Astrocyte (in vitro differentiated cells and primary cell): ENCODE measurements at regions not wholly inside any gene's neighbourhood (a gene's known extent, or its start where the extent isn't known, plus 50 kb on each side); places are given as distances from the start of the nearest gene placed in this dataset.

Source experiments
- DNase-seq: peaks from one replicate; pipeline ENCODE4 v3.0.0-alpha.2; 2010; ENCODE audit warnings: low read depth
- FAIRE-seq: peaks from 2 replicates; lab custom pipeline; 2011; peaks lifted over from hg19 to GRCh38; lab: Jason Lieb, UNC
- H2AFZ ChIP-seq: 2 replicates; pipeline ENCODE4 v1.6.0; 2012; ENCODE audit warnings: low read depth, low read length, inconsistent platforms
- H3K27ac ChIP-seq: 2 replicates; pipeline ENCODE4 v1.5.1; 2011; ENCODE audit warnings: low read depth, low read length, inconsistent platforms
- H3K27me3 ChIP-seq: 2 replicates; pipeline ENCODE4 v1.6.0; 2011; ENCODE audit warnings: low read length, inconsistent platforms; ENCODE audit not compliant: insufficient read depth
- H3K36me3 ChIP-seq: 2 replicates; pipeline ENCODE4 v1.5.1; 2011; ENCODE audit warnings: low read length, inconsistent platforms; ENCODE audit not compliant: insufficient read depth
- H3K4me1 ChIP-seq: 2 replicates; pipeline ENCODE4 v1.5.1; 2011; ENCODE audit warnings: low read length, inconsistent platforms; ENCODE audit not compliant: insufficient read depth
- H3K4me2 ChIP-seq: 2 replicates; pipeline ENCODE4 v1.6.0; 2012; ENCODE audit warnings: low read length, inconsistent platforms
- H3K4me3 ChIP-seq: 2 replicates; pipeline ENCODE4 v1.5.1; 2011; ENCODE audit warnings: low read depth, mild to moderate bottlenecking, low read length, inconsistent platforms; ENCODE audit not compliant: insufficient read depth
- H3K79me2 ChIP-seq: 2 replicates; pipeline ENCODE4 v1.6.0; 2012; ENCODE audit warnings: mild to moderate bottlenecking, low read length, inconsistent platforms; ENCODE audit not compliant: insufficient read depth
- H3K9ac ChIP-seq: 2 replicates; pipeline ENCODE4 v1.6.0; 2012; ENCODE audit warnings: mild to moderate bottlenecking, low read length, inconsistent platforms
- H3K9me3 ChIP-seq: 2 replicates; pipeline ENCODE4 v1.5.1; 2012; ENCODE audit warnings: low read depth, mild to moderate bottlenecking, low read length, inconsistent platforms; ENCODE audit not compliant: insufficient read depth
- H4K20me1 ChIP-seq: 2 replicates; pipeline ENCODE4 v1.6.0; 2012; ENCODE audit warnings: low read length, inconsistent platforms; ENCODE audit not compliant: insufficient read depth
- H3K27ac Mint-ChIP-seq: one replicate; pipeline ENCODE4 v1.8.0; 2021; ENCODE audit warnings: mild to moderate bottlenecking, mixed read lengths; ENCODE audit not compliant: unreplicated experiment
- H3K27me3 Mint-ChIP-seq: one replicate; pipeline ENCODE4 v1.8.0; 2021; ENCODE audit warnings: low read depth, mixed read lengths; ENCODE audit not compliant: unreplicated experiment
- H3K36me3 Mint-ChIP-seq: one replicate; pipeline ENCODE4 v1.8.0; 2021; ENCODE audit warnings: low read depth, mixed read lengths; ENCODE audit not compliant: unreplicated experiment
- H3K4me1 Mint-ChIP-seq: one replicate; pipeline ENCODE4 v1.8.0; 2021; ENCODE audit warnings: low read depth, mixed read lengths; ENCODE audit not compliant: unreplicated experiment
- H3K4me3 Mint-ChIP-seq: one replicate; pipeline ENCODE4 v1.8.0; 2021; ENCODE audit warnings: mild to moderate bottlenecking, moderate library complexity, mixed read lengths; ENCODE audit not compliant: unreplicated experiment
- H3K9me3 Mint-ChIP-seq: one replicate; pipeline ENCODE4 v1.8.0; 2021; ENCODE audit warnings: mild to moderate bottlenecking, mixed read lengths; ENCODE audit not compliant: unreplicated experiment
- EZH2 ChIP-seq: IDR thresholded peaks from 2 replicates; pipeline ENCODE4 v1.6.1; 2012; ENCODE audit warnings: mild to moderate bottlenecking, low read length, inconsistent platforms; ENCODE audit not compliant: insufficient read depth
- TF ChIP-seq, protein P1 (sequence below): IDR thresholded peaks from 2 replicates; pipeline ENCODE4 v1.5.1; 2011; ENCODE audit warnings: low read depth, mild to moderate bottlenecking, inconsistent platforms, low read length, moderate library complexity; ENCODE audit not compliant: insufficient read depth

- Histone ChIP-seq H3K4me3 (no peak overlapping the region), H4K20me1 (no peaks in the 10 kb centered on the region), H3K79me2 (no peaks in the 10 kb centered on the region), H3K27me3 (no peaks in the 10 kb centered on the region), H3K4me1 (no peaks in the 10 kb centered on the region), H2AFZ (no peak overlapping the region), H3K4me2 (no peak overlapping the region), H3K9ac (no peak overlapping the region), H3K9me3 (no peaks in the 10 kb centered on the region), H3K27ac (no peak overlapping the region), H3K36me3 (no peaks in the 10 kb centered on the region)
- no peaks in the 10 kb centered on the region for H3K36me3 Mint-ChIP-seq
- no peak overlapping the region for H3K27ac Mint-ChIP-seq
- FAIRE-seq = no peak
- H3K4me3 Mint-ChIP-seq = no peak overlapping the region
- no peaks in the 10 kb centered on the region for H3K4me1 Mint-ChIP-seq
- peaks cover 2% of the 10 kb centered on the region for H3K9me3 Mint-ChIP-seq
- H3K27me3 Mint-ChIP-seq = no peaks in the 10 kb centered on the region
- TF ChIP-seq, protein P1, sequence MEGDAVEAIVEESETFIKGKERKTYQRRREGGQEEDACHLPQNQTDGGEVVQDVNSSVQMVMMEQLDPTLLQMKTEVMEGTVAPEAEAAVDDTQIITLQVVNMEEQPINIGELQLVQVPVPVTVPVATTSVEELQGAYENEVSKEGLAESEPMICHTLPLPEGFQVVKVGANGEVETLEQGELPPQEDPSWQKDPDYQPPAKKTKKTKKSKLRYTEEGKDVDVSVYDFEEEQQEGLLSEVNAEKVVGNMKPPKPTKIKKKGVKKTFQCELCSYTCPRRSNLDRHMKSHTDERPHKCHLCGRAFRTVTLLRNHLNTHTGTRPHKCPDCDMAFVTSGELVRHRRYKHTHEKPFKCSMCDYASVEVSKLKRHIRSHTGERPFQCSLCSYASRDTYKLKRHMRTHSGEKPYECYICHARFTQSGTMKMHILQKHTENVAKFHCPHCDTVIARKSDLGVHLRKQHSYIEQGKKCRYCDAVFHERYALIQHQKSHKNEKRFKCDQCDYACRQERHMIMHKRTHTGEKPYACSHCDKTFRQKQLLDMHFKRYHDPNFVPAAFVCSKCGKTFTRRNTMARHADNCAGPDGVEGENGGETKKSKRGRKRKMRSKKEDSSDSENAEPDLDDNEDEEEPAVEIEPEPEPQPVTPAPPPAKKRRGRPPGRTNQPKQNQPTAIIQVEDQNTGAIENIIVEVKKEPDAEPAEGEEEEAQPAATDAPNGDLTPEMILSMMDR = no peak
- no peak for TF ChIP-seq EZH2
- DNase-seq = no peak
These were observed 224.7 kb upstream of the CDH7 start for GRCh38 chr18:65526099-65526498.

GRCh38 chr18:65523461-65523860, 227.4 kb upstream of the CDH7 start:
- Histone ChIP-seq H3K4me3 (no peak overlapping the region), H2AFZ (no peak overlapping the region), H3K4me2 (no peak overlapping the region), H4K20me1 (no peaks in the 10 kb centered on the region), H3K4me1 (no peaks in the 10 kb centered on the region), H3K79me2 (no peaks in the 10 kb centered on the region), H3K9me3 (no peaks in the 10 kb centered on the region), H3K27ac (no peak overlapping the region), H3K9ac (no peak overlapping the region), H3K36me3 (no peaks in the 10 kb centered on the region), H3K27me3 (no peaks in the 10 kb centered on the region)
- TF ChIP-seq, protein P1 = no peak
- TF ChIP-seq EZH2 = no peak
- H3K36me3 Mint-ChIP-seq = no peaks in the 10 kb centered on the region
- peaks cover 2% of the 10 kb centered on the region for H3K9me3 Mint-ChIP-seq
- H3K27me3 Mint-ChIP-seq = no peaks in the 10 kb centered on the region
- DNase-seq (no peak), FAIRE-seq (no peak)
- H3K4me3 Mint-ChIP-seq = no peak overlapping the region
- H3K27ac Mint-ChIP-seq = no peak overlapping the region
- H3K4me1 Mint-ChIP-seq = no peaks in the 10 kb centered on the region

DNA sequence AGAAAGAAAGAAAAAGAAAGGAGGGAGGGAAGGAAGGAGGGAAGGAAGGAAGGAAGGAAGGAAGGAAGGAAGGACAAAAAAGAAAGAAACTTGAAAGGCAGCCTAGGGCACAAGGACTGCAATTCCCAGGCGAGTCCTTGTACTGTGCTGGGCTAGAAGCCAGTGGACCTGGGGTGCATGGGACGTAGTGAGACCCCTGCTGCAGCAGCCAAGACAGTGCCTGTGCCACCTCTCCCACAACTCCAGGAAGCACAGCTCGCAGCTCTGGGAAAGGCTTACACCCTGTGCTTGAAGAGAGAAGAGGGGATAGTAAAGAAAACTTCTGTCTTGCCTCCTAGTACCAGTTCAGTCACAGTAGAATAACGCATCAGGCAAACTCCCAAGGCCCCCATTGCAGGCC, 227.9 kb upstream of the CDH7 start:
- FAIRE-seq = no peak
- no peaks in the 10 kb centered on the region for H3K27me3 ChIP-seq
- H3K9me3 ChIP-seq = no peaks in the 10 kb centered on the region
- no peak overlapping the region for H3K4me3 ChIP-seq
- TF ChIP-seq, protein P1 = no peak
- TF ChIP-seq EZH2 = no peak
- H3K4me1 Mint-ChIP-seq = no peaks in the 10 kb centered on the region
- no peaks in the 10 kb centered on the region for H4K20me1 ChIP-seq
- no peak overlapping the region for H3K4me2 ChIP-seq
- no peaks in the 10 kb centered on the region for H3K36me3 ChIP-seq
- H3K27ac Mint-ChIP-seq = no peak overlapping the region
- no peak for DNase-seq
- peaks cover 2% of the 10 kb centered on the region for H3K9me3 Mint-ChIP-seq
- no peak overlapping the region for H3K27ac ChIP-seq
- no peaks in the 10 kb centered on the region for H3K4me1 ChIP-seq
- no peak overlapping the region for H3K9ac ChIP-seq
- H3K36me3 Mint-ChIP-seq = no peaks in the 10 kb centered on the region
- no peak overlapping the region for H3K4me3 Mint-ChIP-seq
- no peak overlapping the region for H2AFZ ChIP-seq
- no peaks in the 10 kb centered on the region for H3K79me2 ChIP-seq
- no peaks in the 10 kb centered on the region for H3K27me3 Mint-ChIP-seq
